CD14-positive monocyte (primary cell): ENCODE measurements at regions not wholly inside any gene's neighbourhood (a gene's known extent, or its start where the extent isn't known, plus 50 kb on each side); places are given as distances from the start of the nearest gene placed in this dataset.

Experiments
- DNase-seq, 3 donors: peaks; one replicate each; pipeline ENCODE4 v3.0.0-alpha.2; 2011 to 2022
- H2AFZ ChIP-seq: 2 replicates; pipeline ENCODE4 v1.6.0; 2012; ENCODE audit warnings: mild to moderate bottlenecking, low read depth, low read length, inconsistent platforms; ENCODE audit not compliant: insufficient read depth, poor library complexity, severe bottlenecking
- H3K27ac ChIP-seq, 2 donors: 1 replicate in 1 of 2; 2 replicates in 1 of 2; pipeline ENCODE4 v1.5.1; 2012 to 2013; ENCODE audit warnings: low read length in 2 of 2, control low read depth in 1 of 2, inconsistent platforms in 1 of 2, low read depth in 1 of 2, mild to moderate bottlenecking in 1 of 2
- H3K27me3 ChIP-seq, 2 donors: one replicate each; pipeline versions ENCODE4 v1.6.0 to v1.6.1; 2011 to 2013; ENCODE audit warnings: low read length in 2 of 2; ENCODE audit not compliant: control insufficient read depth in 2 of 2, insufficient read depth in 2 of 2
- H3K36me3 ChIP-seq, 2 donors: replicated peaks in 1 of 2; 1 replicate in 1 of 2; 2 replicates in 1 of 2; pipeline versions ENCODE4 v1.5.1 to v1.6.1; 2012 to 2013; ENCODE audit warnings: low read length in 2 of 2, control low read depth in 1 of 2, inconsistent platforms in 1 of 2, mild to moderate bottlenecking in 1 of 2; ENCODE audit not compliant: insufficient read depth in 2 of 2, control insufficient read depth in 1 of 2
- H3K4me1 ChIP-seq, 2 donors: 1 replicate in 1 of 2; 2 replicates in 1 of 2; pipeline versions ENCODE4 v1.5.1 to v1.6.1; 2012 to 2013; ENCODE audit warnings: low read length in 2 of 2, control low read depth in 1 of 2, inconsistent platforms in 1 of 2, mild to moderate bottlenecking in 1 of 2, moderate library complexity in 1 of 2; ENCODE audit not compliant: insufficient read depth in 2 of 2, control insufficient read depth in 1 of 2
- H3K4me2 ChIP-seq: replicated peaks from 2 replicates; pipeline ENCODE3; 2012; ENCODE audit warnings: low read length, moderate library complexity, mild to moderate bottlenecking; ENCODE audit not compliant: poor library complexity, severe bottlenecking; ENCODE audit errors: extremely low read depth
- H3K4me3 ChIP-seq, 3 experiments: fragments of 200-600 bp in 1 of 3; sonication (generic) in 1 of 3; replicated peaks in 1 of 3; 1 replicate in 2 of 3; 2 replicates in 1 of 3; pipeline ENCODE4 v1.5.1; 2011 to 2013; ENCODE audit warnings: low read length in 3 of 3, mild to moderate bottlenecking in 3 of 3, control low read depth in 2 of 3, low read depth in 2 of 3, inconsistent platforms in 1 of 3, moderate library complexity in 1 of 3
- H3K79me2 ChIP-seq: 2 replicates; pipeline ENCODE4 v1.6.0; 2012; ENCODE audit warnings: mild to moderate bottlenecking, control low read depth, inconsistent platforms, low read length, moderate library complexity; ENCODE audit not compliant: insufficient read depth
- H3K9ac ChIP-seq: 2 replicates; pipeline ENCODE4 v1.6.0; 2017; ENCODE audit warnings: low read length, mild to moderate bottlenecking; ENCODE audit not compliant: insufficient read depth, poor library complexity, severe bottlenecking
- H3K9me3 ChIP-seq, 2 donors: replicated peaks in 1 of 2; 1 replicate in 1 of 2; 2 replicates in 1 of 2; pipeline versions ENCODE4 v1.5.1 to v1.6.1; 2012 to 2013; ENCODE audit warnings: low read length in 2 of 2, control low read depth in 1 of 2; ENCODE audit not compliant: control insufficient read depth in 1 of 2, insufficient read depth in 1 of 2
- H4K20me1 ChIP-seq: 2 replicates; pipeline ENCODE4 v1.6.0; 2012; ENCODE audit warnings: mild to moderate bottlenecking, low read length, control low read depth, moderate library complexity; ENCODE audit not compliant: insufficient read depth
- H3K27ac Mint-ChIP-seq, 7 donors: one replicate each; pipeline ENCODE4 v1.8.0; 2020; ENCODE audit warnings: mild to moderate bottlenecking in 7 of 7, mixed read lengths in 7 of 7, moderate library complexity in 6 of 7, inconsistent platforms in 2 of 7
- H3K27me3 Mint-ChIP-seq, 3 donors: one replicate each; pipeline ENCODE4 v1.8.0; 2021 to 2022; ENCODE audit warnings: low read depth in 3 of 3, mild to moderate bottlenecking in 3 of 3, mixed read lengths in 3 of 3, moderate library complexity in 3 of 3, inconsistent platforms in 1 of 3
- H3K36me3 Mint-ChIP-seq, 2 donors: one replicate each; pipeline ENCODE4 v1.8.0; 2020; ENCODE audit warnings: mixed read lengths in 2 of 2, inconsistent platforms in 1 of 2, mild to moderate bottlenecking in 1 of 2
- H3K4me1 Mint-ChIP-seq: one replicate; pipeline ENCODE4 v1.8.0; 2020; ENCODE audit warnings: mild to moderate bottlenecking, mixed read lengths
- H3K4me3 Mint-ChIP-seq, 2 donors: one replicate each; pipeline ENCODE4 v1.8.0; 2020; ENCODE audit warnings: mild to moderate bottlenecking in 2 of 2, mixed read lengths in 2 of 2, moderate library complexity in 1 of 2
- H3K9me3 Mint-ChIP-seq, 7 donors: one replicate each; pipeline ENCODE4 v1.8.0; 2020 to 2022; ENCODE audit warnings: mixed read lengths in 7 of 7, mild to moderate bottlenecking in 6 of 7, moderate library complexity in 6 of 7, inconsistent platforms in 2 of 7
- CTCF ChIP-seq: fragments of 200-600 bp; IDR thresholded peaks from one replicate; pipeline ENCODE4 v1.8.0; 2022; ENCODE audit warnings: antibody characterized with exemption, mild to moderate bottlenecking
- WGBS: methylation state at CpG from one replicate; pipeline ENCODE4 v1.1.5; 2013; ENCODE audit warnings: missing lambda C conversion rate; ENCODE audit not compliant: insufficient coverage; 5-methylcytosine and 5-hydroxymethylcytosine counted together
- intact Hi-C, 2 donors: fragments of 100-400 bp; cut with micrococcal nuclease; formaldehyde crosslinking; loops; one replicate each; pipeline versions ENCODE4 v1.15.0 to v1.15.1; 2023

GRCh38 chr12:90234472-90234871 lies 525.8 kb upstream of the ATP2B1 start:
- H3K9me3 Mint-ChIP-seq = peaks cover 3 to 12% (median 8%) of the 10 kb centered on the region in 7 donors
- H2AFZ ChIP-seq = no peak overlapping the region
- H3K36me3 ChIP-seq = no peaks in the 10 kb centered on the region
- H3K4me1 Mint-ChIP-seq = peaks cover 2% of the 10 kb centered on the region
- H3K4me3 Mint-ChIP-seq = no peak overlapping the region
- H4K20me1 ChIP-seq = no peaks in the 10 kb centered on the region
- peaks cover 0 to 4% (median 0%) of the 10 kb centered on the region in 3 donors for H3K27me3 Mint-ChIP-seq
- DNase-seq = no peak
- H3K27ac ChIP-seq = no peak overlapping the region
- no peak overlapping the region for H3K4me3 ChIP-seq
- no peak overlapping the region for H3K9ac ChIP-seq
- H3K9me3 ChIP-seq = peaks cover 0 to 3% of the 10 kb centered on the region in 2 donors
- no peak overlapping the region for H3K27ac Mint-ChIP-seq
- no peaks in the 10 kb centered on the region for H3K79me2 ChIP-seq
- H3K27me3 ChIP-seq = no peaks in the 10 kb centered on the region
- intact Hi-C loops = no loop called here
- H3K4me2 ChIP-seq = no peak overlapping the region
- TF ChIP-seq CTCF = no peak
- 100% methylated on average over 1 of the region's 2 CpGs for WGBS
- no peaks in the 10 kb centered on the region for H3K36me3 Mint-ChIP-seq
- no peaks in the 10 kb centered on the region for H3K4me1 ChIP-seq

GRCh38 chr12:90233168-90234100 lies 524.8 kb upstream of the ATP2B1 start:
- Mint-ChIP-seq H3K27me3 (peaks cover 0 to 4% (median 0%) of the 10 kb centered on the region in 3 donors), H3K9me3 (peaks cover 3 to 12% (median 8%) of the 10 kb centered on the region in 7 donors), H3K4me1 (peaks cover 2% of the 10 kb centered on the region), H3K27ac (no peak overlapping the region), H3K36me3 (no peaks in the 10 kb centered on the region), H3K4me3 (no peak overlapping the region)
- Histone ChIP-seq H3K9ac (no peak overlapping the region), H4K20me1 (no peaks in the 10 kb centered on the region), H3K36me3 (no peaks in the 10 kb centered on the region), H3K4me3 (no peak overlapping the region), H3K4me2 (no peak overlapping the region), H3K9me3 (peaks cover 0 to 3% of the 10 kb centered on the region in 2 donors), H3K79me2 (no peaks in the 10 kb centered on the region), H2AFZ (no peak overlapping the region), H3K27ac (no peak overlapping the region), H3K4me1 (no peaks in the 10 kb centered on the region), H3K27me3 (no peaks in the 10 kb centered on the region)
- intact Hi-C loops = no loop called here
- 100% methylated on average over 1 of the region's 6 CpGs for WGBS
- TF ChIP-seq CTCF = no peak
- DNase-seq = no peak
